SK-N-MC (cell line): ENCODE measurements at regions not wholly inside any gene's neighbourhood (a gene's known extent, or its start where the extent isn't known, plus 50 kb on each side); places are given as distances from the start of the nearest gene placed in this dataset.

ENCODE experiments used
- EZH2 ChIP-seq: fragments of 200-600 bp; sonication (generic); IDR thresholded peaks from one replicate; pipeline ENCODE4 v1.6.1; 2017; ENCODE audit warnings: antibody characterized with exemption
- FOXP2 ChIP-seq: optimal IDR thresholded peaks from 2 replicates; pipeline ENCODE3; 2011; ENCODE audit warnings: mild to moderate bottlenecking, moderate library complexity; ENCODE audit not compliant: insufficient read depth; ENCODE audit errors: extremely low read length, control extremely low read depth
- POLR2AphosphoS5 ChIP-seq: IDR thresholded peaks from 2 replicates; pipeline ENCODE4 v1.6.1; 2012; ENCODE audit warnings: mild to moderate bottlenecking, low read depth, low read length, borderline replicate concordance

DNA sequence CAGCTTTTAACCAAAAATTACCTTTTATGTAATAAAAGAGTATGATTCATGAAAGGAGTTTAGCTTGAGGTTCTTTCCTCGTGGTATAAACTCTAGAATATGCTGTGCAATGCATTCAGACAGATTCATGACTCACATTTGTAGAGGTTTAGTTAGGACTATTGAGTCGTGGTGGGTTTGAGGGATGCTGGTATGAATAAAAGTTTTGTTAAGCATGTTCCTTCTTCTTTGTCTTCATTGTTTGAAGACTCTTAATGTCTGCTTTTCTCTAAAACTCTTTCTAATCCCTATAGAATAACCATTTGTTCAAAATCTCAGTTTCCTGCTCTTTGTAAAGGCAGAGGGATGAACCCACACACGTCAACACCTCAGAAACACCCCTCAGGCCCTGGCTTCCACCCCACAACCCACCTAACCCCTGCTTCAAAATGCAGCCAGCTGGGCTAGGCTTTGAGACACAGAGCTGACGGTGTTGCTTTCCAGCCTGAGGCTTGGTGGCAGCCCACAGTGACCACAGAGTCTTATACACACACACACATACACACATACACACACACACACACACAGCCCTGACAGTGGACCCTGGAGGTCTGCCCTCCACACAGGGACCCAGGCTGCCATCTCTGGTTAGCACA is 69.0 kb upstream of the IRX1 start:
- no peak for TF ChIP-seq EZH2
- TF ChIP-seq POLR2AphosphoS5, result no peak
- no peak for TF ChIP-seq FOXP2
